K562 (cell line): ENCODE measurements at regions not wholly inside any gene's neighbourhood (a gene's known extent, or its start where the extent isn't known, plus 50 kb on each side); places are given as distances from the start of the nearest gene placed in this dataset.

Source experiments
- ATAC-seq: fragments of 200-7000 bp; cut with Tn5 transposase; 3 replicates; pipeline ENCODE4 v1.9.1; 2020; ENCODE audit warnings: moderate library complexity
- BruUV-seq: library from RNA; stranded (reverse); fragments of 400-500 nt; replicated peaks from 2 replicates; lab custom pipeline; 2021; lab: Mats Ljungman, UMichigan
- CTCF ChIA-PET: fragments of 300-600 bp; formaldehyde crosslinking; extraction: SDS; loops from one replicate; lab custom pipeline; 2021; ENCODE audit warnings: low intra/inter-chr PET ratio; lab: Yijun Ruan, JAX
- POLR2A ChIA-PET: fragments of 300-600, 350-650 bp; sonication (Branson Sonifier 250); formaldehyde crosslinking; extraction: SDS; loops from one replicate; lab custom pipeline; 2021; ENCODE audit warnings: antibody characterized with exemption, inconsistent platforms; lab: Yijun Ruan, JAX
- DNase-seq, 4 experiments: peaks; one replicate each; pipeline versions ENCODE4 v3.0.0 to v3.0.0-alpha.2; 2011 to 2018; ENCODE audit warnings: low spot score in 3 of 4, mixed read lengths in 3 of 4; ENCODE audit errors: extremely low read depth in 1 of 4
- FAIRE-seq: peaks from 2 replicates; lab custom pipeline; 2011; peaks lifted over from hg19 to GRCh38; lab: Jason Lieb, UNC
- H2AFZ ChIP-seq: 2 replicates; pipeline ENCODE4 v1.6.0; 2011; ENCODE audit warnings: low read depth, low read length, control low read depth, inconsistent platforms
- H3K27ac ChIP-seq: fragments of 200-600 bp; 3 replicates; pipeline ENCODE4 v1.8.0; 2011; ENCODE audit warnings: low read depth, mild to moderate bottlenecking, control low read depth, inconsistent platforms, low read length, moderate library complexity, mixed read lengths; ENCODE audit errors: extremely low read depth
- H3K27me3 ChIP-seq, 2 experiments: fragments of 300-600 bp in 1 of 2; 2 replicates in 1 of 2; 3 replicates in 1 of 2; pipeline versions ENCODE4 v1.6.0 to v1.8.0; 2011; ENCODE audit warnings: inconsistent platforms in 2 of 2, low read length in 2 of 2, mild to moderate bottlenecking in 1 of 2, mixed read lengths in 1 of 2, moderate library complexity in 1 of 2; ENCODE audit not compliant: control insufficient read depth in 2 of 2, insufficient read depth in 2 of 2
- H3K36me3 ChIP-seq: fragments of 300-600 bp; 3 replicates; pipeline ENCODE4 v1.8.0; 2011; ENCODE audit warnings: mild to moderate bottlenecking, low read length, inconsistent platforms; ENCODE audit not compliant: control insufficient read depth, insufficient read depth
- H3K4me1 ChIP-seq, 2 experiments: fragments of 200-600 bp in 1 of 2; replicated peaks in 1 of 2; 2 replicates in 1 of 2; 3 replicates in 1 of 2; pipeline versions ENCODE4 v1.5.1 to v1.8.0; 2011; ENCODE audit warnings: inconsistent platforms in 2 of 2, low read length in 2 of 2, mild to moderate bottlenecking in 1 of 2, mixed read lengths in 1 of 2, moderate library complexity in 1 of 2; ENCODE audit not compliant: control insufficient read depth in 2 of 2, insufficient read depth in 2 of 2
- H3K4me2 ChIP-seq: 2 replicates; pipeline ENCODE4 v1.6.1; 2011; ENCODE audit warnings: low read length, control low read depth, inconsistent platforms, mixed read lengths; ENCODE audit not compliant: insufficient read depth
- H3K4me3 ChIP-seq: fragments of 200-600 bp; sonication (generic), shearing (Covaris generic); 2 replicates; pipeline ENCODE4 v1.5.1; 2016; ENCODE audit warnings: control low read depth, inconsistent platforms
- H3K79me2 ChIP-seq: fragments of 200-600 bp; 3 replicates; pipeline ENCODE4 v1.8.0; 2011; ENCODE audit warnings: low read length, inconsistent platforms; ENCODE audit not compliant: control insufficient read depth, insufficient read depth
- H3K9ac ChIP-seq, 2 experiments: 2 replicates each; pipeline versions ENCODE4 v1.6.0 to v1.6.1; 2011; ENCODE audit warnings: low read depth in 2 of 2, low read length in 2 of 2, control low read depth in 1 of 2, inconsistent platforms in 1 of 2, mild to moderate bottlenecking in 1 of 2, mixed read lengths in 1 of 2; ENCODE audit not compliant: insufficient read depth in 1 of 2
- H3K9me1 ChIP-seq: one replicate; pipeline ENCODE4 v1.6.0; 2011; ENCODE audit warnings: inconsistent platforms, mild to moderate bottlenecking, low read length, moderate library complexity; ENCODE audit not compliant: control insufficient read depth, insufficient read depth
- H3K9me3 ChIP-seq: replicated peaks from 2 replicates; pipeline ENCODE4 v1.5.1; 2011; ENCODE audit warnings: low read depth, low read length, inconsistent platforms; ENCODE audit not compliant: control insufficient read depth, insufficient read depth
- H4K20me1 ChIP-seq: replicated peaks from 2 replicates; pipeline ENCODE4 v1.6.1; 2011; ENCODE audit warnings: low read length, inconsistent platforms, mixed read lengths; ENCODE audit not compliant: control insufficient read depth, insufficient read depth
- C11orf30 ChIP-seq: fragments of 450-650 bp; IDR thresholded peaks from 2 replicates; pipeline ENCODE4 v1.6.1; 2016; ENCODE audit warnings: low read depth, mild to moderate bottlenecking
- HLTF ChIP-seq: fragments of 450-650 bp; IDR thresholded peaks from 2 replicates; pipeline ENCODE4 v1.6.1; 2016
- MAFF ChIP-seq: IDR thresholded peaks from 2 replicates; pipeline ENCODE4 v1.6.1; 2012; ENCODE audit warnings: low read length, improper control_type of control experiment
- MAFG ChIP-seq: fragments of 450-650 bp; conservative IDR thresholded peaks from 2 replicates; pipeline ENCODE4 v1.6.1; 2016; ENCODE audit warnings: missing genetic modification characterization, missing compliant biosample characterization
- MAFK ChIP-seq: IDR thresholded peaks from 2 replicates; pipeline ENCODE4 v1.6.1; 2011; ENCODE audit warnings: low read length, improper control_type of control experiment
- ZNF316 ChIP-seq: fragments of 450-650 bp; IDR thresholded peaks from 2 replicates; pipeline ENCODE4 v1.6.1; 2016
- ZNF592 ChIP-seq: fragments of 450-650 bp; IDR thresholded peaks from 2 replicates; pipeline ENCODE4 v1.6.1; 2017; ENCODE audit warnings: antibody characterized with exemption, mild to moderate bottlenecking
- WGBS: fragments of 100-300 bp; shearing (Covaris generic); methylation state at CpG from one replicate; pipeline ENCODE4 v1.1.6; 2016; ENCODE audit warnings: low coverage, mixed read lengths; ENCODE audit not compliant: insufficient coverage; ENCODE audit errors: missing lambda C conversion rate; 5-methylcytosine and 5-hydroxymethylcytosine counted together
- in situ Hi-C: fragments of 300-500 bp; cut with MboI; formaldehyde crosslinking; loops from 4 replicates; pipeline ENCODE4 v1.15.0; 2018; ENCODE audit warnings: inconsistent platforms, mixed read lengths
- intact Hi-C: fragments of 100-400 bp; cut with micrococcal nuclease; formaldehyde crosslinking; loops from 2 replicates; pipeline ENCODE4 v1.14.2; 2022

- no peak for TF ChIP-seq ZNF592
Observed at GRCh38 chr1:102181341-102181740, 184.6 kb upstream of the OLFM3 start (continued).

GRCh38 chr1:102178480-102178879 is 181.8 kb upstream of the OLFM3 start:
- H3K9me1 ChIP-seq = no peaks in the 10 kb centered on the region
- in situ Hi-C loops = no loop called here
- no peak overlapping the region for H2AFZ ChIP-seq
- H3K9ac ChIP-seq = no peak overlapping the region
- no peaks in the 10 kb centered on the region for H3K4me1 ChIP-seq
- intact Hi-C loops = no loop called here
- DNase-seq (no peak), ATAC-seq (no peak), FAIRE-seq (no peak)
- no peaks in the 10 kb centered on the region for H3K36me3 ChIP-seq
- no peaks in the 10 kb centered on the region for H3K79me2 ChIP-seq
- no peak overlapping the region for H3K4me3 ChIP-seq
- POLR2A ChIA-PET = no interaction called here
- 0% methylated on average over 2 of the region's 2 CpGs for WGBS
- CTCF ChIA-PET = no interaction called here
- BruUV-seq = no TSS peak
- H3K27me3 ChIP-seq = no peaks in the 10 kb centered on the region
- no peaks in the 10 kb centered on the region for H4K20me1 ChIP-seq
- no peak overlapping the region for H3K27ac ChIP-seq
- H3K4me2 ChIP-seq = no peak overlapping the region
- H3K9me3 ChIP-seq = no peaks in the 10 kb centered on the region; the same call in 1 of the 2 replicates
- TF ChIP-seq ZNF316 (peak; percentile 53; the same call in 1 of the 2 replicates), MAFG (tag) (peak; percentile 44; the same call in 1 of the 2 replicates), MAFK (peak; percentile 79), MAFF (peak; percentile 65), HLTF (no peak), C11orf30 (peak; percentile 23; the same call in 1 of the 2 replicates)
